Liver (tissue), 3 donors: ENCODE measurements at regions not wholly inside any gene's neighbourhood (a gene's known extent, or its start where the extent isn't known, plus 50 kb on each side); places are given as distances from the start of the nearest gene placed in this dataset.

Experiments
- CTCF ChIP-seq: fragments of 150-350 bp; IDR thresholded peaks from 2 replicates; pipeline ENCODE4 v1.5.1; 2017; ENCODE audit warnings: improper control_type of control experiment, low read depth, low read length; ENCODE audit not compliant: missing input control
- JUND ChIP-seq, 2 donors: IDR thresholded peaks; 2 replicates each; pipeline ENCODE4 v1.6.1; 2016; ENCODE audit warnings: antibody characterized with exemption in 2 of 2
- RAD21 ChIP-seq, 2 donors: IDR thresholded peaks; 2 replicates each; pipeline ENCODE4 v1.6.1; 2016; ENCODE audit warnings: antibody characterized with exemption in 2 of 2, mild to moderate bottlenecking in 2 of 2
- REST ChIP-seq: IDR thresholded peaks from 2 replicates; pipeline ENCODE4 v1.6.1; 2016; ENCODE audit warnings: antibody characterized with exemption, mild to moderate bottlenecking
- SP1 ChIP-seq: IDR thresholded peaks from 2 replicates; pipeline ENCODE4 v1.6.1; 2018; ENCODE audit warnings: antibody characterized with exemption, mild to moderate bottlenecking
- YY1 ChIP-seq: IDR thresholded peaks from 2 replicates; pipeline ENCODE4 v1.6.1; 2016; ENCODE audit warnings: antibody characterized with exemption, mild to moderate bottlenecking
- ZBTB33 ChIP-seq: IDR thresholded peaks from 2 replicates; pipeline ENCODE4 v1.6.1; 2016; ENCODE audit warnings: antibody characterized with exemption
- donor health status: healthy.
- donor health status: healthy.

- TF ChIP-seq CTCF: no peak
- TF ChIP-seq ZBTB33: no peak
- TF ChIP-seq RAD21 (IDR thresholded peaks at IDR 0.05): no peak
- TF ChIP-seq REST: no peak
- no peak for TF ChIP-seq SP1
- TF ChIP-seq YY1: no peak
- TF ChIP-seq JUND (IDR thresholded peaks at IDR 0.05): no peak
These were observed 184.8 kb upstream of the KLHL29 start for GRCh38 chr2:23200068-23200786.
